ENCODE measurements at regions not wholly inside any gene's neighbourhood (a gene's known extent, or its start where the extent isn't known, plus 50 kb on each side); places are given as distances from the start of the nearest gene placed in this dataset.

DNA sequence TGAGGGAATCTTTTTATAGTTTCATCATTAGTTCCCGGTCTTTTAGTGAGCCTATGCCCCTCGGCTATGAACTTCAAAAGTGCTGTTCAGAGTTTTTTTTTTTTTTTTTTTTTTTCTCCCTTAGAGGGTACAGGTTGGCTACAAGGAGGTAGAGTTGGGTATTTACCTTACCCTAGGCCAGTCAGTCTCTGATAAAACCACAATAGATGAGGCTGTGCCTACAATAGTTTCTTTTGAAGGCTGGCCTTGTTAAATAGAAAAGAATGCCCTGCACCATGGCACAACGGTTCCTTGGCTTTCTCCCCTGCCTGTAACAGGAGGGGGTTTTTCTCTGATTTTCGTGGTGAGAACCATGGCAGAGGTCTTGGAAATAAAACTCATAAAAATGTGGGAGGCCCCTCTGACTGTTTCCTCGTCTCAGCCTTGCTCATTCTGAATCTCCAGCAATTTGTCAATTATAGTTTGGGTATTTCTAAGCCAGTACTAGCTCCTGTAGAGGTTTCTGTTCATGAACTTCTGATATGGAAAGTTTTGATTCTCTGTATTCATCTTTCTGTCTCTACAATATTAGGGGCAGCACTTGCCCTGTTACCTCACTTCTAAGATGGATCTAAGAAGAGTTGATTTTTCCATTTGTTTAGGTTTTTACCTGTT is 152.0 kb downstream of the MTRR start:
- Histone ChIP-seq H3K27ac (ENCODE audit: low read depth, low read length) (no peak overlapping the region), H3F3A (ENCODE audit: control insufficient read depth, insufficient read depth) (no peaks in the 10 kb centered on the region), H3K4me2 (ENCODE audit: low read length) (no peak overlapping the region), H4K20me1 (ENCODE audit: control insufficient read depth, insufficient read depth, low read depth, low read length) (no peaks in the 10 kb centered on the region), H3K9me2 (replicated peaks; ENCODE audit: control insufficient read depth, low read length) (no peaks in the 10 kb centered on the region), H3K79me2 (ENCODE audit: control insufficient read depth, low read length) (no peaks in the 10 kb centered on the region), H3K4me1 (ENCODE audit: control insufficient read depth, low read length) (peaks cover 11% of the 10 kb centered on the region), H3K36me3 (ENCODE audit: control insufficient read depth, low read length) (no peaks in the 10 kb centered on the region), H3K9me3 (ENCODE audit: control insufficient read depth, insufficient read depth, low read length) (no peaks in the 10 kb centered on the region), H3K27me3 (ENCODE audit: control insufficient read depth, low read length) (no peaks in the 10 kb centered on the region), H3K4me3 (ENCODE audit: low read length) (no peak overlapping the region)
- TF ChIP-seq, protein P1, sequence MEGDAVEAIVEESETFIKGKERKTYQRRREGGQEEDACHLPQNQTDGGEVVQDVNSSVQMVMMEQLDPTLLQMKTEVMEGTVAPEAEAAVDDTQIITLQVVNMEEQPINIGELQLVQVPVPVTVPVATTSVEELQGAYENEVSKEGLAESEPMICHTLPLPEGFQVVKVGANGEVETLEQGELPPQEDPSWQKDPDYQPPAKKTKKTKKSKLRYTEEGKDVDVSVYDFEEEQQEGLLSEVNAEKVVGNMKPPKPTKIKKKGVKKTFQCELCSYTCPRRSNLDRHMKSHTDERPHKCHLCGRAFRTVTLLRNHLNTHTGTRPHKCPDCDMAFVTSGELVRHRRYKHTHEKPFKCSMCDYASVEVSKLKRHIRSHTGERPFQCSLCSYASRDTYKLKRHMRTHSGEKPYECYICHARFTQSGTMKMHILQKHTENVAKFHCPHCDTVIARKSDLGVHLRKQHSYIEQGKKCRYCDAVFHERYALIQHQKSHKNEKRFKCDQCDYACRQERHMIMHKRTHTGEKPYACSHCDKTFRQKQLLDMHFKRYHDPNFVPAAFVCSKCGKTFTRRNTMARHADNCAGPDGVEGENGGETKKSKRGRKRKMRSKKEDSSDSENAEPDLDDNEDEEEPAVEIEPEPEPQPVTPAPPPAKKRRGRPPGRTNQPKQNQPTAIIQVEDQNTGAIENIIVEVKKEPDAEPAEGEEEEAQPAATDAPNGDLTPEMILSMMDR (IDR thresholded peaks at IDR 0.05; ENCODE audit: low read depth, low read length, poor library complexity, severe bottlenecking), result no peak
- no peak for TF ChIP-seq EZH2phosphoT487 (IDR thresholded peaks at IDR 0.05; ENCODE audit: borderline replicate concordance, low read length)

DNA sequence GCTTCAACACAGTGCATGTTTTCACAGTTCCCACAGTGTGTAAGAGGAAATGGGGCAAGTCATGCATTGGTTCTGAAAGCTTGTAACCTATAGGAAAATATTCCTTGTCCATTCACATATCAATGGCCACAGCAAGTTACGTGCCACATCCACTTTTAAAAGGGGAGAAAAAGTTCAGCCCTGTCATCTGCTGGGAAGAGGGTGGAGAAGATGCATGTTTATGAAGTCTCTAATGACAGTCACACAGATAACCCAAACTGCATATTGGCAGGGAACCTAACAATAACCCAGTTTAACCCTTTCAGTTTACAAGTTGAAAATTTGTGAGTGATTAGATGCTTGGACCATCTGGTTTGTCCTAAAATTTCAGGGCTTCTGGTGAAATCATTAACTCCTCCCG is 159.3 kb downstream of the MTRR start:
- Histone ChIP-seq H3K79me2 (ENCODE audit: control insufficient read depth, low read length) (no peaks in the 10 kb centered on the region), H3F3A (ENCODE audit: control insufficient read depth, insufficient read depth) (no peaks in the 10 kb centered on the region), H3K4me2 (ENCODE audit: low read length) (no peak overlapping the region), H3K36me3 (ENCODE audit: control insufficient read depth, low read length) (no peaks in the 10 kb centered on the region), H3K27ac (ENCODE audit: low read depth, low read length) (no peak overlapping the region), H4K20me1 (ENCODE audit: control insufficient read depth, insufficient read depth, low read depth, low read length) (no peaks in the 10 kb centered on the region), H3K27me3 (ENCODE audit: control insufficient read depth, low read length) (no peaks in the 10 kb centered on the region), H3K4me3 (ENCODE audit: low read length) (no peak overlapping the region), H3K9me2 (replicated peaks; ENCODE audit: control insufficient read depth, low read length) (no peaks in the 10 kb centered on the region), H3K4me1 (ENCODE audit: control insufficient read depth, low read length) (no peaks in the 10 kb centered on the region), H3K9me3 (ENCODE audit: control insufficient read depth, insufficient read depth, low read length) (no peaks in the 10 kb centered on the region)
- TF ChIP-seq, protein P1 (IDR thresholded peaks at IDR 0.05; ENCODE audit: low read depth, low read length, poor library complexity, severe bottlenecking), result no peak
- no peak for TF ChIP-seq EZH2phosphoT487 (IDR thresholded peaks at IDR 0.05; ENCODE audit: borderline replicate concordance, low read length)

DNA sequence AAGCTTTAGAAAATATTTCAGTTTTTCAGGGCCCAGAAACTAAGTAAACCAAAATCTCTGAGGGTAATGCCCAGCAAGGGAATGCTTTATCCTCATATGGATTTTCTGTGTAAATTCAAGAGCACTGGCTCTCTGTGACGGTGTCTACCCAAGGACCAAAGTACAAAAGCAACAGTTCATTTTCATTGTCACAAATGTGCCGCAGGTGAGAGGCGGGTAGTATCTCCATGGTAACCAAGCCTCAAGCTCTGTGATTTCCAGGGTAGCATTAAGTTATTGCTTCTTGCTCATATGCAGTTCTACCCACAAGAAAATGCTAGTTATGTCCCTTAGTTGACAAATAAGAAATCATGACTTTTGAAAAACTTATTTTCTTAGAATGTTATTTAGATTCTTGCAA is 164.3 kb downstream of the MTRR start:
- no peaks in the 10 kb centered on the region for H3K27me3 ChIP-seq (ENCODE audit: control insufficient read depth, low read length)
- no peaks in the 10 kb centered on the region for H3K79me2 ChIP-seq (ENCODE audit: control insufficient read depth, low read length)
- H3K4me2 ChIP-seq (ENCODE audit: low read length), result no peak overlapping the region
- H3K4me3 ChIP-seq (ENCODE audit: low read length), result no peak overlapping the region
- H3K36me3 ChIP-seq (ENCODE audit: control insufficient read depth, low read length), result no peaks in the 10 kb centered on the region
- TF ChIP-seq, protein P1 (IDR thresholded peaks at IDR 0.05; ENCODE audit: low read depth, low read length, poor library complexity, severe bottlenecking), result no peak
- no peak for TF ChIP-seq EZH2phosphoT487 (IDR thresholded peaks at IDR 0.05; ENCODE audit: borderline replicate concordance, low read length)
- H3K9me2 ChIP-seq (replicated peaks; ENCODE audit: control insufficient read depth, low read length), result no peaks in the 10 kb centered on the region
- no peak overlapping the region for H3K27ac ChIP-seq (ENCODE audit: low read depth, low read length)
- no peaks in the 10 kb centered on the region for H4K20me1 ChIP-seq (ENCODE audit: control insufficient read depth, insufficient read depth, low read depth, low read length)
- H3F3A ChIP-seq (ENCODE audit: control insufficient read depth, insufficient read depth), result no peaks in the 10 kb centered on the region
- H3K4me1 ChIP-seq (ENCODE audit: control insufficient read depth, low read length), result no peaks in the 10 kb centered on the region
- H3K9me3 ChIP-seq (ENCODE audit: control insufficient read depth, insufficient read depth, low read length), result no peaks in the 10 kb centered on the region
